Muscle layer of colon (tissue), 2 donors: ENCODE measurements at regions not wholly inside any gene's neighbourhood (a gene's known extent, or its start where the extent isn't known, plus 50 kb on each side); places are given as distances from the start of the nearest gene placed in this dataset.

Source experiments
- H3K27ac ChIP-seq: one replicate; pipeline ENCODE4 v1.7.0; 2013; ENCODE audit warnings: low read depth, mild to moderate bottlenecking, low read length, moderate library complexity
- H3K27me3 ChIP-seq, 2 donors: one replicate each; pipeline ENCODE4 v1.7.0; 2013; ENCODE audit warnings: low read length in 2 of 2, mild to moderate bottlenecking in 2 of 2; ENCODE audit not compliant: insufficient read depth in 2 of 2, control insufficient read depth in 1 of 2
- H3K36me3 ChIP-seq: one replicate; pipeline ENCODE4 v1.7.0; 2013; ENCODE audit warnings: mild to moderate bottlenecking, low read length; ENCODE audit not compliant: insufficient read depth
- H3K4me1 ChIP-seq: one replicate; pipeline ENCODE4 v1.7.0; 2013; ENCODE audit warnings: mild to moderate bottlenecking, low read length; ENCODE audit not compliant: insufficient read depth
- H3K4me3 ChIP-seq, 2 donors: one replicate each; pipeline ENCODE4 v1.7.0; 2013; ENCODE audit warnings: low read length in 2 of 2, low read depth in 1 of 2, mild to moderate bottlenecking in 1 of 2, moderate library complexity in 1 of 2
- H3K9ac ChIP-seq: one replicate; pipeline ENCODE4 v1.7.0; 2013; ENCODE audit warnings: low read length
- H3K9me3 ChIP-seq: one replicate; pipeline ENCODE4 v1.7.0; 2013; ENCODE audit warnings: mild to moderate bottlenecking, low read length
- donor health status: abdominal sarcoma.
- donor health status: Adenocarcinoma of cecum.

DNA sequence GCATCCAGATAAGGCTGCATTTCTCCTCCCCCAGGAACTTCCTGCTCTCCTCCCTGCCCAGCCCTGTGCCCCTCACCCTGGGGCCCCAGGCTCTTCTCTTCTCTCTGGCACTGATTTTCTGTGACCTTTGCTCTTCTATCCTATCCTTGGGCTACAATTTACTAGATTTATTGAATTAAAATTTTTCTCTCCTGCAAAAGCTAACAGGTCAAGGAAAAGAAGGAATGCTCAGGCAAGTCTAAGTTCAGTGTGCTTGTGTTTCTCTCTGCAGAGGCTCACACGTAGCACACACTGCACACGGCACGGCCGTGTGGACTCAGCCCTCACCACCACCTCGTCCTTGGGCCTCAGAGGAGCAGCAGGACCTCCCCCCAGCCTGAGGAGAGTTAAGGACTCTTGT lies 94.2 kb upstream of the SNTG2 start:
- no peak overlapping the region for H3K27ac ChIP-seq
- no peak overlapping the region for H3K9ac ChIP-seq
- no peaks in the 10 kb centered on the region for H3K9me3 ChIP-seq
- no peaks in the 10 kb centered on the region for H3K4me1 ChIP-seq
- H3K27me3 ChIP-seq, result no peaks in the 10 kb centered on the region
- no peak overlapping the region for H3K4me3 ChIP-seq
- no peaks in the 10 kb centered on the region for H3K36me3 ChIP-seq

DNA sequence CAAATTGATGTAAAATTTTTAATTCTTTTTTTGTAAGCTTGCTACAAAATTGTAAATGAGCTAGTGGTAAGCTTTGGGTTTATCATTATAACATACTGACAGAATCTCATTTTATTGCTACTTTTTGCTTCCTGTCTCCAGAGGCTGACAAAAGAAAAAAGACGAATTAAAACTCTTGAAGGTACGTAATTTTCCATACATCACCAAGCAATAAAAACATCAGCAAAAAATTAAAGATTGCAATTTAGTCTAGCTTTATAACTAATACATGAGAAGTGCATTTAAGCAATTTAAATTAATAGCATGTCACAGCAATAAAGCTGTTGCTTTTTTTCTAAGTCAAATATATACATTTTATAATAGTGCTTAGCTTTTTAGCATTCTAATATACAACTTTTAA lies 94.6 kb upstream of the SNTG2 start:
- Histone ChIP-seq H3K27ac (no peak overlapping the region), H3K9me3 (no peaks in the 10 kb centered on the region), H3K4me3 (no peak overlapping the region), H3K4me1 (no peaks in the 10 kb centered on the region), H3K36me3 (no peaks in the 10 kb centered on the region), H3K27me3 (no peaks in the 10 kb centered on the region), H3K9ac (no peak overlapping the region)

DNA sequence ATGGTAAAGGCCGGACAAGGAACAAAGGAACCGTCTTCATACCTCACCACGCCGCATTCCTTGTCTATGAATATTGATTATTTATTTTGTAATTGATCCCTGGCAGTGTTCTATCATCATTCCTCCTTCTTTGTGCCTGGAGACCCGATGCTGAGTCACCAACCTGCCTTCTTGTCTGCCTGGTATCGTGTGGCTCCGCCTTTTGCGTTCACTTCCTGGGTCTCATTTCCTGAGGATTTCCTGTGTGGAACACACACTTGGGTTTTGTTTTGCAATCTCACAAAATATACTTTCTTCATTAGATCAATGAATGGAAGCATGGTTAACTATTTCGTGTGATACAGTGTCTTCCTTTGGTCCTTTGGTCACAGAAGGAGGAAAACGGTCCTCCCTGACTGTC lies 95.5 kb upstream of the SNTG2 start:
- H3K9ac ChIP-seq, result no peak overlapping the region
- H3K27ac ChIP-seq, result no peak overlapping the region
- H3K9me3 ChIP-seq, result no peaks in the 10 kb centered on the region

DNA sequence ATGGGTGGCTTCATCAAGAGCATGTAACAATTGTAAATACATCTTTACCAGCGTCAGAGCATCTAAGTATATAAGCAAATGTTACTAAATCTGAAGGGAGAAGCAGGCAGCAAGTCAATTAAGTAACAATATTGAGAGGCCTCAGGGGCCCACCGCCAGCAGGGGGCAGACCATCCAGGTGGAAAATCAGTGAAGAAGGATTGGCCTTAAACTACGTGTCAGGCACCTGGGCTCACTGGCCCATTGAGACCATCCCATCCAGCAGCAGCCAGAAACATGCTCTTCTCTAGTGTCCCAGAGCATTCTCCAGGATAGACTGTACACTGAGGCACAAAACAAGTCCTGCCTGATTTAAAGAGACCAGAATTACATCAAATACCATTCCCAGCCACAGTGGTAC lies 96.2 kb upstream of the SNTG2 start:
- H3K36me3 ChIP-seq, result no peaks in the 10 kb centered on the region
- no peaks in the 10 kb centered on the region for H3K27me3 ChIP-seq
- H3K27ac ChIP-seq, result no peak overlapping the region
- H3K9ac ChIP-seq, result no peak overlapping the region
- H3K4me3 ChIP-seq, result no peak overlapping the region
- no peaks in the 10 kb centered on the region for H3K9me3 ChIP-seq
- no peaks in the 10 kb centered on the region for H3K4me1 ChIP-seq

More for the DNA sequence above, 95.5 kb upstream of the SNTG2 start:
- no peak overlapping the region for H3K4me3 ChIP-seq
- H3K36me3 ChIP-seq, result no peaks in the 10 kb centered on the region
- no peaks in the 10 kb centered on the region for H3K27me3 ChIP-seq
- H3K4me1 ChIP-seq, result no peaks in the 10 kb centered on the region

DNA sequence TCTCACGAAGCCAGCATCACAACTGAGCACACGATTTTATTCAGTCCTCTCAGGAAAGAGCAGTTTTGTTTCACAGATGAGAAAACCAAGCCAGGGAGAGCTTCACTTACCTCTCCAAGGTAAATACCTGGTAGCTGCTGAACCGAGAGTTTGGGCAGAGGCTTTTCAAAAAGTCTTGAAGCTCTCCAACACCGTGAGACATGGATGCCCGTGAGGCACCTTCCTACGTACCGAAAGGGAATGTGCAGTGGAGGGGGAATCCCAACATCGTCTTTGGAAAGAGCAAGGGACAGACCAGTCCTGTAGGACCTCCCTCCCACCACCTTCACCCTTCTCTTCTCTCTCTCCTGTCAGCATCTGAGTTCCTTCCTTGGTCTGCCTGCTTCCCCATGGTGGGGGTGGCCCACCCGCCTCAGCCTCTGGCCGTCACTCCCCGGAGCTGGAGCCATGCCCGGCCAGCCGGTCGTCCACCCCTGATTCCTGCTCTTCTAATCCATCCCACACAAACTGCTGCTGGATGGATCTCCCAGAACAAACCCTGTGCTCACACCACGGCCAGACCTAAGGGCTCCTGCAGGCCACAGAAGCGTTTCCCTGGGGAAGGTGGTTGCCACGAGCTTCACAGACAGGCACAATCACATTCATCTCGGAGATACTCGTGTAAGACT lies 97.3 kb upstream of the SNTG2 start:
- Histone ChIP-seq H3K4me3 (no peak overlapping the region), H3K36me3 (no peaks in the 10 kb centered on the region), H3K9me3 (no peaks in the 10 kb centered on the region), H3K9ac (no peak overlapping the region), H3K27ac (no peak overlapping the region), H3K27me3 (no peaks in the 10 kb centered on the region), H3K4me1 (no peaks in the 10 kb centered on the region)

DNA sequence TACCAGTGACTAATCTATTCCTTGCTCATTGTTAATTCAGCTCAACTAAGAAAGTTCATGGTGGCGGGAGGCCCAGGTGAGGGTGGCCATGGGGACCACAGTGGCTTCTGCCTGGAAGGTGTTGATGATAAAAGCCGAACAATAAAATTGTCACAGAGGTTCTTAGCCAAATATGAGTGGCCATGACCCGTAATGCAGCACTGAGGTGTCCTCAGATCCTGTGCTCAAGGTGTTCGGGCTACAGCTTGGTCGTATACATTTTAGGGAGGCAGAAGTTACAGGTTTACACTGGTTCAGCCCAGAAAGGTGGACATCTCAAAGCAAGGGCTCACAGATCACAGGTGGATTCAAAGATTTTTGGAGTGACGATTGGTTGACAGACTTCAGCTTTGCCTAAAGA lies 98.5 kb upstream of the SNTG2 start:
- no peaks in the 10 kb centered on the region for H3K4me1 ChIP-seq

DNA sequence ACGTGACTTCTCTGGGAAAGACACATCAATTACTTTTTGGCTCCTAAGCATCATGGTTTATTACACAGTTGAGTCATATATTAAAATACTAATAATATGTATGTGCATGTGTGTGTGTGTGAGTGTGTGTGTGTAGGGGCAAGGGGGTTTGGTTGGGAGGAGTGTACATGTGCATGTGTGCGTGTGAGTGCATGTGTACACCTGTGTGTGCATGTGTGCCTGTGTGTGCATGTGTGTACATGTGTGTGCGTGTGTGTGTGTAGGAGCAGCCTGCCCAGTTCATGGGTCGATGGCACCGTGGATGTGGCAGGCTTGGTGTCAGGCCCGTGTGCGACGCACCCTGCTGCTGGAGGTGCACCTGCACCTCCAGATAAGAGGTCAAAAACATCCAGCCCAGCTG lies 99.0 kb upstream of the SNTG2 start:
- Histone ChIP-seq H3K27me3 (no peaks in the 10 kb centered on the region), H3K9me3 (no peaks in the 10 kb centered on the region), H3K4me3 (no peak overlapping the region)

More for the DNA sequence above, 98.5 kb upstream of the SNTG2 start:
- Histone ChIP-seq H3K9me3 (no peaks in the 10 kb centered on the region), H3K27ac (no peak overlapping the region), H3K36me3 (no peaks in the 10 kb centered on the region), H3K9ac (no peak overlapping the region), H3K27me3 (no peaks in the 10 kb centered on the region), H3K4me3 (no peak overlapping the region)

DNA sequence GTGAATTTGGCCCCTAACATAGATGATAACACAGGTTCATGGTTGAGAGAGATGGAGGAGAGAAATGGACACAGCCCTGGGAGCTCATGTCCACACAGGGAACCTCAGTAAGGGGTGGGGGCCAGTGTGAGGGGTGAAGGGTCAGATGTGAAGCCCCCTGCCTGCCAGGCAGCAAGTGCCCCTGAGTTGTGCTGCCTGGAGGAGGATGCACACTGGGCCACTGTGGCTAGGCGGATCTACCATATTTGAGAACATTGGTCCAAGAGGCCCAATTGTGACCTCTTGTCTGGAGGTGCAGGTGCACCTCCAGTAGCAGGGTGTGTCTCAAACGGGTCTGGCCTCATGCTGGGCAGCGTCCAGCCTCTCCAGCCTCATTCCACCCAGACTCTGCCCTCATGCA lies 99.6 kb upstream of the SNTG2 start:
- Histone ChIP-seq H3K9me3 (no peaks in the 10 kb centered on the region), H3K9ac (no peak overlapping the region), H3K27ac (no peak overlapping the region), H3K4me3 (no peak overlapping the region), H3K4me1 (no peaks in the 10 kb centered on the region), H3K27me3 (no peaks in the 10 kb centered on the region), H3K36me3 (no peaks in the 10 kb centered on the region)

More for the DNA sequence above, 99.0 kb upstream of the SNTG2 start:
- no peak overlapping the region for H3K27ac ChIP-seq
- no peak overlapping the region for H3K9ac ChIP-seq
- H3K4me1 ChIP-seq, result no peaks in the 10 kb centered on the region
- H3K36me3 ChIP-seq, result no peaks in the 10 kb centered on the region

DNA sequence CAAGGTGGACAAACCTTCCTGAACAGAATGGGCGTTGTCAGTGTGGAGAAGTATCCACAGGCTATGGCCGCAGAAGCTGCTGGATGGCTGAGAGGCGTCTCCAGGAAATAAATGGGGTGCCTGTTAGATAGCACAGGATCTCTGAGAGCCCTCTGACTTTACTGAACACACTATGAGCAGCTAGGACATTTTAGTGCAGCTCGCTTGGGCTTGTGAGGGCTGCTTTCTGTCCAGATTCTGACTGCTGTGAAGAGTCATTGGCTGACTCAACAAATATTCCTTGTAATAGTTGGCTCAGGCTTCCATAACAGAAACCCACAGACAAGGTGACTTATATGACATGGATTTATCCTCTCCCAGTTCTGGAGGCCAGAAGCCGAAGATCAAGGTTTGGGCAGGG lies 100.2 kb upstream of the SNTG2 start:
- Histone ChIP-seq H3K27ac (no peak overlapping the region), H3K27me3 (no peaks in the 10 kb centered on the region), H3K4me1 (no peaks in the 10 kb centered on the region), H3K9ac (no peak overlapping the region), H3K36me3 (no peaks in the 10 kb centered on the region), H3K4me3 (no peak overlapping the region), H3K9me3 (no peaks in the 10 kb centered on the region)

DNA sequence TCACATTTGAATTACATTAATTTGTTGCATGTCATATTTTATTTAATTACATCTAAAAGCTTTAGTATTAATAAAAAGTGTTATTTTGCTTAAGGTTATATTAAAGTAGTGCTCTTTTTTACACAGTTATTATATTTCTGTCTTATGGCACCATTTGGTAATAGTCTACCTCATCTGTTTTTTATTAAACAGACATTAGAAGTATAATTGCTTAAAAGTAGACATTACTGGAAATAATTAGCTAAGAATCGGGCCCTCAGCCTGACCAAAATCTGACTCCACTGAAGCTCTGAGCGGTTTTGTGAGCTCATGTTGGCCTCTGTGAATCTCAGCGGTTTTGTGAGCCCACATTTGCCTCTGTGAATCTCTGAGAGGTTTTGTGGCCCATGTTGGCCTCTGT lies 102.5 kb upstream of the SNTG2 start:
- no peak overlapping the region for H3K27ac ChIP-seq
- H3K9ac ChIP-seq, result no peak overlapping the region
- no peaks in the 10 kb centered on the region for H3K36me3 ChIP-seq
- H3K4me3 ChIP-seq, result no peak overlapping the region
- H3K9me3 ChIP-seq, result no peaks in the 10 kb centered on the region
- H3K4me1 ChIP-seq, result no peaks in the 10 kb centered on the region
- no peaks in the 10 kb centered on the region for H3K27me3 ChIP-seq

DNA sequence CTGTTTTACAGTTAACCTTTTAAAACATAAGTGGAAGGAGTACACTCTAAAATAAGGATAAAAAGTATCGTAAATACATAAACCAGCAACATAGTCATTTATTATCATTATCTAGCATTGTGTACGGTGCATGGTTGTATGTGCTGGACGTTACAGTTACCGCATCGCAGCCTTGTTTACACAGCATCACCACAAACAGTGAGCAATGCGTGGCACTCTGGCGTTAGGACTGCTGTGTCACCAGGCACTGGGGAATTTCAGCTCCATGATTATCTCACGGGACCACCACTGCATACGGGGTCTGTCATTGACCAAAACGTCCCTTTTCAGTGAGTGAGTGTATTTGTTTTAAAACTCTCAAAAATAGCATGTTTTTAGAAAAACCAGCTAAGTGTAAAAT lies 103.0 kb upstream of the SNTG2 start:
- H3K27me3 ChIP-seq, result no peaks in the 10 kb centered on the region
- H3K4me3 ChIP-seq, result no peak overlapping the region
- H3K4me1 ChIP-seq, result no peaks in the 10 kb centered on the region
- no peak overlapping the region for H3K9ac ChIP-seq
- no peaks in the 10 kb centered on the region for H3K36me3 ChIP-seq
- no peak overlapping the region for H3K27ac ChIP-seq
- no peaks in the 10 kb centered on the region for H3K9me3 ChIP-seq

DNA sequence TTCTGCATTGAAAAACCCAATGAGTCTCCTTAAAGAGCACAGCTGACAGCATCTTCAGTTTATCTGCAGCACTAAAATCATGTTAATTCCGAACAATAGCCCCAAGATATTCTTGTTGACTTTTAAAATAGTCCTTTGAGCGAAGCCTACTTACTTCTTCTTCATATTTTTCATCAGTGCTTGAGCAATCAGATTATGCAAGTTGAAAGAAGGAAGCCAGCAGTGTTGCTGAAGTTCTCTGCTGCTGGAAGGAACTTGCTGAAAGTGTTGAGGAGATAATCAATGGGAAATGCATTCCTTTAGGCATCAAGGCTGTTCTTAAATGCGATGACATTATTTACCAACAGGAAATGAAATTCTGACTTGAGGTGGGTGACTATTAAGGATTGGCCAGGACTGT lies 105.9 kb upstream of the SNTG2 start:
- no peak overlapping the region for H3K9ac ChIP-seq
- no peaks in the 10 kb centered on the region for H3K27me3 ChIP-seq
- H3K36me3 ChIP-seq, result no peaks in the 10 kb centered on the region
- no peak overlapping the region for H3K4me3 ChIP-seq
- H3K9me3 ChIP-seq, result no peaks in the 10 kb centered on the region
- H3K27ac ChIP-seq, result no peak overlapping the region
- H3K4me1 ChIP-seq, result no peaks in the 10 kb centered on the region
